HepG2 (cell line): ENCODE measurements at regions not wholly inside any gene's neighbourhood (a gene's known extent, or its start where the extent isn't known, plus 50 kb on each side); places are given as distances from the start of the nearest gene placed in this dataset.

Experiments used
- BCL6 ChIP-seq: IDR thresholded peaks from 2 replicates; pipeline ENCODE4 v1.6.1; 2016; ENCODE audit warnings: missing genetic modification reagents, missing compliant biosample characterization
- EZH2 ChIP-seq: conservative IDR thresholded peaks from 2 replicates; pipeline ENCODE4 v1.6.1; 2012; ENCODE audit warnings: mild to moderate bottlenecking, low read depth, low read length, moderate library complexity
- GABPB1 ChIP-seq: IDR thresholded peaks from 2 replicates; pipeline ENCODE4 v1.6.1; 2016; ENCODE audit warnings: mild to moderate bottlenecking, missing genetic modification reagents, moderate library complexity, missing compliant biosample characterization
- GATAD2A ChIP-seq: IDR thresholded peaks from 2 replicates; pipeline ENCODE4 v1.6.1; 2016
- GTF3A ChIP-seq: sonication (generic); formaldehyde crosslinking; conservative IDR thresholded peaks from 2 replicates; pipeline ENCODE4 v1.4.0; 2020; ENCODE audit warnings: mild to moderate bottlenecking, missing genetic modification reagents
- SMYD3 ChIP-seq: sonication (generic); formaldehyde crosslinking; IDR thresholded peaks from 2 replicates; pipeline ENCODE4 v1.8.1; 2023; ENCODE audit warnings: mild to moderate bottlenecking, missing genetic modification reagents
- ZNF761 ChIP-seq: sonication (generic); formaldehyde crosslinking; conservative IDR thresholded peaks from 2 replicates; pipeline ENCODE4 v1.4.0; 2020; ENCODE audit warnings: mild to moderate bottlenecking, missing genetic modification reagents
- TF ChIP-seq, protein P1 (sequence below): sonication (generic); formaldehyde crosslinking; IDR thresholded peaks from 2 replicates; pipeline ENCODE4 v1.5.0; 2020; ENCODE audit warnings: mild to moderate bottlenecking, missing genetic modification reagents, moderate library complexity
- TF ChIP-seq, protein P2 (sequence below): IDR thresholded peaks from 2 replicates; pipeline ENCODE4 v1.6.1; 2012; ENCODE audit warnings: inconsistent platforms
- TF ChIP-seq, protein P3 (sequence below): sonication (generic); formaldehyde crosslinking; IDR thresholded peaks from 2 replicates; pipeline ENCODE4 v1.4.0; 2020; ENCODE audit warnings: mild to moderate bottlenecking, missing genetic modification reagents
- TF ChIP-seq, protein P4 (sequence below): sonication (generic); formaldehyde crosslinking; IDR thresholded peaks from 2 replicates; pipeline ENCODE4 v1.4.0; 2020; ENCODE audit warnings: missing genetic modification reagents
- TF ChIP-seq, protein P5 (sequence below): IDR thresholded peaks from 2 replicates; pipeline ENCODE4 v1.6.1; 2016; ENCODE audit warnings: low read depth

DNA sequence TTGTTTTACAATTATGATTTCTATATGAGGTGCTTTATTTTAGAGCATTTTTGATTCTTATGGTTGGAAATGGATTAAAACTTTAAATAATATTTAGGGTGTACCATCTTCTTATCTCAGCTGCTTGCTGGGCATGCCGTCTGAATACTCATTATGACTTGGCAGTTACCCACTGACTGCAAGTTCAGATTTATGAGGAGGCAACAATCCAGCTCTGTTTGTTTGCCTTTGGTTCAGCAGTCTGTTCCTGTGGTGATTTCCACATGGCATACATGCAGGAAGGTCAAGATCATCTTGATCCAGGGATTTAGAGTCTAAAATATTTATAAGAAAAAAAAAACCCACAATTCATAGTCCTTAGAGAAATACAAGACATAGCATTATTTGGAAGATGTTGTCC lies 1254.5 kb upstream of the NUDT12 start:
- no peak for TF ChIP-seq EZH2
- TF ChIP-seq, protein P1, sequence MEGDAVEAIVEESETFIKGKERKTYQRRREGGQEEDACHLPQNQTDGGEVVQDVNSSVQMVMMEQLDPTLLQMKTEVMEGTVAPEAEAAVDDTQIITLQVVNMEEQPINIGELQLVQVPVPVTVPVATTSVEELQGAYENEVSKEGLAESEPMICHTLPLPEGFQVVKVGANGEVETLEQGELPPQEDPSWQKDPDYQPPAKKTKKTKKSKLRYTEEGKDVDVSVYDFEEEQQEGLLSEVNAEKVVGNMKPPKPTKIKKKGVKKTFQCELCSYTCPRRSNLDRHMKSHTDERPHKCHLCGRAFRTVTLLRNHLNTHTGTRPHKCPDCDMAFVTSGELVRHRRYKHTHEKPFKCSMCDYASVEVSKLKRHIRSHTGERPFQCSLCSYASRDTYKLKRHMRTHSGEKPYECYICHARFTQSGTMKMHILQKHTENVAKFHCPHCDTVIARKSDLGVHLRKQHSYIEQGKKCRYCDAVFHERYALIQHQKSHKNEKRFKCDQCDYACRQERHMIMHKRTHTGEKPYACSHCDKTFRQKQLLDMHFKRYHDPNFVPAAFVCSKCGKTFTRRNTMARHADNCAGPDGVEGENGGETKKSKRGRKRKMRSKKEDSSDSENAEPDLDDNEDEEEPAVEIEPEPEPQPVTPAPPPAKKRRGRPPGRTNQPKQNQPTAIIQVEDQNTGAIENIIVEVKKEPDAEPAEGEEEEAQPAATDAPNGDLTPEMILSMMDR (CRISPR knock-in tag), result no peak
- TF ChIP-seq GABPB1, result no peak
- TF ChIP-seq, protein P2, sequence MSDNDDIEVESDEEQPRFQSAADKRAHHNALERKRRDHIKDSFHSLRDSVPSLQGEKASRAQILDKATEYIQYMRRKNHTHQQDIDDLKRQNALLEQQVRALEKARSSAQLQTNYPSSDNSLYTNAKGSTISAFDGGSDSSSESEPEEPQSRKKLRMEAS, result no peak
- TF ChIP-seq SMYD3 (CRISPR knock-in tag), result no peak
- TF ChIP-seq, protein P3, sequence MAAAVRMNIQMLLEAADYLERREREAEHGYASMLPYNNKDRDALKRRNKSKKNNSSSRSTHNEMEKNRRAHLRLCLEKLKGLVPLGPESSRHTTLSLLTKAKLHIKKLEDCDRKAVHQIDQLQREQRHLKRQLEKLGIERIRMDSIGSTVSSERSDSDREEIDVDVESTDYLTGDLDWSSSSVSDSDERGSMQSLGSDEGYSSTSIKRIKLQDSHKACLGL, result no peak
- TF ChIP-seq, protein P4, sequence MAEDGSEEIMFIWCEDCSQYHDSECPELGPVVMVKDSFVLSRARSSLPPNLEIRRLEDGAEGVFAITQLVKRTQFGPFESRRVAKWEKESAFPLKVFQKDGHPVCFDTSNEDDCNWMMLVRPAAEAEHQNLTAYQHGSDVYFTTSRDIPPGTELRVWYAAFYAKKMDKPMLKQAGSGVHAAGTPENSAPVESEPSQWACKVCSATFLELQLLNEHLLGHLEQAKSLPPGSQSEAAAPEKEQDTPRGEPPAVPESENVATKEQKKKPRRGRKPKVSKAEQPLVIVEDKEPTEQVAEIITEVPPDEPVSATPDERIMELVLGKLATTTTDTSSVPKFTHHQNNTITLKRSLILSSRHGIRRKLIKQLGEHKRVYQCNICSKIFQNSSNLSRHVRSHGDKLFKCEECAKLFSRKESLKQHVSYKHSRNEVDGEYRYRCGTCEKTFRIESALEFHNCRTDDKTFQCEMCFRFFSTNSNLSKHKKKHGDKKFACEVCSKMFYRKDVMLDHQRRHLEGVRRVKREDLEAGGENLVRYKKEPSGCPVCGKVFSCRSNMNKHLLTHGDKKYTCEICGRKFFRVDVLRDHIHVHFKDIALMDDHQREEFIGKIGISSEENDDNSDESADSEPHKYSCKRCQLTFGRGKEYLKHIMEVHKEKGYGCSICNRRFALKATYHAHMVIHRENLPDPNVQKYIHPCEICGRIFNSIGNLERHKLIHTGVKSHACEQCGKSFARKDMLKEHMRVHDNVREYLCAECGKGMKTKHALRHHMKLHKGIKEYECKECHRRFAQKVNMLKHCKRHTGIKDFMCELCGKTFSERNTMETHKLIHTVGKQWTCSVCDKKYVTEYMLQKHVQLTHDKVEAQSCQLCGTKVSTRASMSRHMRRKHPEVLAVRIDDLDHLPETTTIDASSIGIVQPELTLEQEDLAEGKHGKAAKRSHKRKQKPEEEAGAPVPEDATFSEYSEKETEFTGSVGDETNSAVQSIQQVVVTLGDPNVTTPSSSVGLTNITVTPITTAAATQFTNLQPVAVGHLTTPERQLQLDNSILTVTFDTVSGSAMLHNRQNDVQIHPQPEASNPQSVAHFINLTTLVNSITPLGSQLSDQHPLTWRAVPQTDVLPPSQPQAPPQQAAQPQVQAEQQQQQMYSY, result no peak
- no peak for TF ChIP-seq GTF3A (CRISPR knock-in tag)
- no peak for TF ChIP-seq ZNF761 (CRISPR knock-in tag)
- TF ChIP-seq BCL6 (CRISPR knock-in tag), result no peak
- no peak for TF ChIP-seq GATAD2A (CRISPR knock-in tag)
- TF ChIP-seq, protein P5, sequence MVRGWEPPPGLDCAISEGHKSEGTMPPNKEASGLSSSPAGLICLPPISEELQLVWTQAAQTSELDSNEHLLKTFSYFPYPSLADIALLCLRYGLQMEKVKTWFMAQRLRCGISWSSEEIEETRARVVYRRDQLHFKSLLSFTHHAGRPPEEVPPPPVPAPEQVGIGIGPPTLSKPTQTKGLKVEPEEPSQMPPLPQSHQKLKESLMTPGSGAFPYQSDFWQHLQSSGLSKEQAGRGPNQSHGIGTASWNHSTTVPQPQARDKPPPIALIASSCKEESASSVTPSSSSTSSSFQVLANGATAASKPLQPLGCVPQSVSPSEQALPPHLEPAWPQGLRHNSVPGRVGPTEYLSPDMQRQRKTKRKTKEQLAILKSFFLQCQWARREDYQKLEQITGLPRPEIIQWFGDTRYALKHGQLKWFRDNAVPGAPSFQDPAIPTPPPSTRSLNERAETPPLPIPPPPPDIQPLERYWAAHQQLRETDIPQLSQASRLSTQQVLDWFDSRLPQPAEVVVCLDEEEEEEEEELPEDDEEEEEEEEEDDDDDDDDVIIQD (CRISPR knock-in tag), result no peak
